Aorta (tissue), 5 donors: ENCODE measurements at regions not wholly inside any gene's neighbourhood (a gene's known extent, or its start where the extent isn't known, plus 50 kb on each side); places are given as distances from the start of the nearest gene placed in this dataset.
"Not testable (repeated sequence)": the region's sequence is repeated elsewhere in the genome, so short reads cannot be mapped to it uniquely, and the experiment has no call there.

Source experiments
- ATAC-seq: fragments of 200-7000 bp; cut with Tn5 transposase; one replicate; pipeline ENCODE4 v1.9.1; 2022; ENCODE audit warnings: moderate library complexity; ENCODE audit not compliant: low FRiP score
- DNase-seq, 2 donors: peaks; one replicate each; pipeline ENCODE4 v3.0.0-alpha.2; 2020
- H3K27ac ChIP-seq, 2 donors: one replicate each; pipeline ENCODE4 v1.5.1; 2013; ENCODE audit warnings: low read length in 2 of 2, mild to moderate bottlenecking in 2 of 2, moderate library complexity in 2 of 2, control low read depth in 1 of 2, inconsistent platforms in 1 of 2, low read depth in 1 of 2
- H3K27me3 ChIP-seq, 2 donors: one replicate each; pipeline ENCODE4 v1.6.1; 2013; ENCODE audit warnings: control low read depth in 1 of 2, low read length in 1 of 2, mild to moderate bottlenecking in 1 of 2, moderate library complexity in 1 of 2; ENCODE audit not compliant: insufficient read depth in 2 of 2, control insufficient read depth in 1 of 2
- H3K36me3 ChIP-seq, 2 donors: one replicate each; pipeline ENCODE4 v1.6.1; 2013; ENCODE audit warnings: control low read depth in 1 of 2, low read length in 1 of 2, mild to moderate bottlenecking in 1 of 2; ENCODE audit not compliant: insufficient read depth in 2 of 2, control insufficient read depth in 1 of 2
- H3K4me1 ChIP-seq, 2 donors: one replicate each; pipeline ENCODE4 v1.6.1; 2013; ENCODE audit warnings: low read length in 2 of 2, control low read depth in 1 of 2, mild to moderate bottlenecking in 1 of 2, moderate library complexity in 1 of 2; ENCODE audit not compliant: insufficient read depth in 2 of 2, control insufficient read depth in 1 of 2
- H3K4me3 ChIP-seq, 2 donors: one replicate each; pipeline ENCODE4 v1.5.1; 2013; ENCODE audit warnings: low read length in 2 of 2, control low read depth in 1 of 2, mild to moderate bottlenecking in 1 of 2
- H3K9me3 ChIP-seq: one replicate; pipeline ENCODE4 v1.6.1; 2013; ENCODE audit warnings: mild to moderate bottlenecking, low read length; ENCODE audit not compliant: control insufficient read depth
- WGBS, 2 donors: extraction: QIAGEN DNeasy Blood & Tissue Kit; methylation state at CpG; one replicate each; pipeline ENCODE4 v1.1.7; 2013; 5-methylcytosine and 5-hydroxymethylcytosine counted together
- intact Hi-C, 2 donors: fragments of 100-400 bp; cut with DNase I; formaldehyde crosslinking; loops; one replicate each; pipeline versions ENCODE4 v1.14.2 to v1.15.0; 2022
- donor health status: healthy with polysubstance abuse.
- donor health status: Bipolar disorder and iron deficiency.
- donor health status: DM: no; HTN: no; CAD: no.
- donor health status: DM: no; HTN: no; CAD: no.
- donor health status: DM: yes; HTN: yes; CAD: no.

DNA sequence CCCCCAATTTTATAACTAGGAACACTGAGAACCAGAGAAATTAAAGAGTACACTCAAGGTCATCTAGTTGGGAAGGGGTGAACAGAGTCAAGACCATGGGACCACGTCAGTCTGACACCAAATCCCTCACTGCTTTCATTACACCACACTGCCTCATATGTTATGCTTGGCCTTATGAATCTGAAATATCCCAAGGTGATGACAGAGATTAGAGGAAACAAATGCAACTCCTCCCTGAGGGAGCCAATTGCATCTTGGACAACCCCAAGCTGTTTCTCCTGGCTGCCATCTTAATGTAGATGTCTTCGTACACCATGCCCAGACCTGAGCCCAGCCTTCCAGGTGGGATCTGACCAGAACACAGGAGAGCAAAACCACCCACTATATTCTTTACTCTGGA is 60.6 kb upstream of the ABCA1 start:
- WGBS, 2 donors, result 38 to 39% methylated on average over 2 of the region's 2 CpGs
- H3K4me3 ChIP-seq, result no peak overlapping the region
- ATAC-seq (no peak), DNase-seq (no peak)
- no peaks in the 10 kb centered on the region for H3K9me3 ChIP-seq
- intact Hi-C loops, result loop anchor here (2.0 to 10.0 kb wide), 2 partner anchors 18 to 166 kb away; no protein-coding TSS in a partner anchor
- no peaks in the 10 kb centered on the region for H3K27me3 ChIP-seq
- H3K27ac ChIP-seq, result no peak overlapping the region
- no peaks in the 10 kb centered on the region for H3K36me3 ChIP-seq
- H3K4me1 ChIP-seq, result peaks cover 0 to 10% of the 10 kb centered on the region in 2 donors

DNA sequence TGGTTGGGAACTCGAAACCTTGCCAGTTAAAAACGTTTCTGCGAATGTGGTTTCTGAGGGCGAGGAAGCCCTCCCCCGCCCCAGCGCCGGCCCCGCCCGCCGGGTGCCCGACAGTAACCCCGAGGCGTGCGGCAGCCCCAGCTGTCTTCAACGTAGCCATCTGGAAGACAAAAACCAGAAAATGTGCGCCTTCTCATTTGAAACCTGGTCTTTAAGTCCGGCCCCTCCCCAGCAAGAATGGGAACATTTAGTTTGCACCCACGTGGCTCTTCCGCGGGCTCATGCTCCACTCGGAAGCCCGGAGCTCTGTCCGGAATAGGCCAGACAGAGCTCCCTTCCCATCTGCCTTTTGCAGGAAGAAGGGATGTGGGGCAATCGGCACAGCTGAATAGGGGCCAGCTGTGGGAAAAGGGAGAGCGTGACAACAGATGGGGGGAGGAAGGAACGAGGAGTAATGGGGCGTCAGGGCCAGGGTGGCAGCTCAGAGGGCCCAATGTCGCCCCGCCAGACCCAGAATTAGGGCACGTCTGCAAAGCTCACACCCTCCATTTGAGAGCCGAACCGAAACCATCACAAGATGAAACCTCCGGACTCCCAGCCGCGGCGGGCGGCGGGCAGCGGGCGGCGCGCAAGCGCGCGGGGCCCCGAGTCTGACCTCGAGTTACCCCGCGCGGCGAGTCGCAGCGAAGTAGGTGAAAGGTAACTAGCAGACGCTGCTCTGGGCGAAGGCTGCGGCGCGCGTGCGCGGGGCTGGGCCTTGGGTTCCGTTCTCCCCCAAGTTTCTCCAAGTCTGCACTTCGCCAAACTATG is 63.4 kb upstream of the ABCA1 start:
- whole genome bisulfite sequencing, 2 donors, result 0% methylated on average over 59 to 63 of the region's 63 CpGs
- no peaks in the 10 kb centered on the region for H3K27me3 ChIP-seq
- peak; percentile 95 for ATAC-seq
- peaks cover 0 to 10% of the 10 kb centered on the region in 2 donors for H3K4me1 ChIP-seq
- peak overlapping the region; percentile 83 to 87 for H3K27ac ChIP-seq
- H3K9me3 ChIP-seq, result no peaks in the 10 kb centered on the region
- peak overlapping the region; percentile 44 to 88 for H3K4me3 ChIP-seq
- intact Hi-C loops, result loop anchor here in 1 of 2 donors (5.0 kb wide), 2 partner anchors 64 to 134 kb away; partner anchors contain the start of gene ABCA1
- H3K36me3 ChIP-seq, result no peaks in the 10 kb centered on the region
- peak; percentile 95 to 96 for DNase-seq

DNA sequence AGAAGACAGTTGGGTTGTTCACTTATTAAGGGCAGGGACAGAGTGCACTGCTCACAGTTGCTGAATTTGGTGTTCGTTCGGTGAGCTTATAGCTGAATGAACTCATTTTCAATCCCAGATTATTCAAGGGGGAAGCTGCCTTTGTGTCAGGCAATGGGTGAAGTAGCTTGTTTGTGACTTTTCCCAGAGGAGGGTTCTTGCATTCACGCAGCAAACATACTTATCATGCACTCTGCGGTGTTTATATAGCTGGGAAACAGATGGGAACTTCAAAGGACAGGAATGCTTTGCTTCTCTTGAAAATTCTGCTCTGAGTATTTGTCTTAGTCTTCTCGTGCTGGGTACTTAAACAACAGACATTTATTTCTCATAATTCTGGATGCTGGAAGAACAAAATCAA is 64.7 kb upstream of the ABCA1 start:
- ATAC-seq, result no peak
- peak overlapping the region in 1 of 2 donors; percentile 87 for H3K27ac ChIP-seq
- 58 to 61% methylated on average over 5 of the region's 5 CpGs for WGBS, 2 donors
- no peaks in the 10 kb centered on the region for H3K36me3 ChIP-seq
- peaks cover 0 to 10% of the 10 kb centered on the region in 2 donors for H3K4me1 ChIP-seq
- intact Hi-C loops, result loop anchor here in 1 of 2 donors (5.0 kb wide), 2 partner anchors 65 to 135 kb away; partner anchors contain the start of gene ABCA1
- no peaks in the 10 kb centered on the region for H3K27me3 ChIP-seq
- H3K9me3 ChIP-seq, result no peaks in the 10 kb centered on the region
- no peak overlapping the region for H3K4me3 ChIP-seq
- DNase-seq, result no peak

DNA sequence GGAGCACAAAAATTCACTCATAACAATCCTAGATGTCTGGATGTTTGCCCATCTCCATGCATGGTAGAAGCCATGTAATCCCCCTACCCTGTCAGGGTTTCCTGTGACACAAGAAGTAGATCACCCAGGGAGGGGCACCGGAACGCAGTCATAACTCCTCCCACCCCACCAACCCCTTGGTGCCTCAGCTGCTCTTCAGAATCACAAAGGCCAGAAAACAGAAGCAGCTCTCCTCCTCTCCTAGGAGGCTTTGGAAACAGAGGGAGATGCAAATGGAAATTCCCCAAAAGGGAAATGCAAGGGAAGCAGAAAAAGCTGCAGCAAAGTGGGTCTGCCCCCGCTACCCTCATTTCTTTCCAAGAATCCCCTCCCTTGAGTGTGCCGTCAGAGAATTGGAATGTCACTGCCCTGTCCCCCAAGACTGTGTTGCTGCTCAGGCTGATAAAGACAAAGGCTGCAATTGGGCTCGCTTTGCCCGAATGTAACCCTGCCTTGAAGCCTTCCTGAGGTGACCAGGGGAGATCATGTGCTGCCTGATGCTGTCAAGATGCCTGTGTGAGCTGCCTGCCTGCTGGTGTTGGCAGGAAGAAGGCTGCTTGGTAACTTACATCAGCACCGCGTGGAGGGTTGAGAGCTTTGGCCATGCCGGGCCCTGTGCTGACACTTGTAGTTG is 65.5 kb upstream of the ABCA1 start:
- DNase-seq, result peak; percentile 80 to 86
- WGBS, 2 donors, result 2 to 4% methylated on average over 9 of the region's 9 CpGs

DNA sequence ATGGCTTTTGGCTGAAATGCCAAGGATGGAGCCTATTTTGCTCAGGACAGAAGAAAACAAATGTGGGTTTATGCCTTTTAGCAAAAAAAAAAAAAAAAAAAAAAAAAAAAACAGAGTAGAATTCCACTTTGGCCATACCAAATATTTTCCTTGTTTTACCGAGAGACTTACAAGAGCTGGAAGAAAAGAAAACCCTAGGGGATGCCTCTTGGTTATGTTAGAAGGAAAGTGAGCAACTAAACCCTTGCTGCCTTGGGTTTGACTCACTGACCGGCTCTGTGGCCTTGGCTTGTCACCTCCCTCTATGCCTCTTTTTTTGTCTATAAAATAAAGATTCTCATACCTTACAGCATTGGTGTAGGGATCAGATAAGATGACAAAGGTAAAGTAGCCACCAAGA is 69.6 kb upstream of the ABCA1 start:
- Histone ChIP-seq H3K9me3 (no peaks in the 10 kb centered on the region), H3K36me3 (no peaks in the 10 kb centered on the region), H3K4me3 (no peak overlapping the region), H3K4me1 (peaks cover 0 to 3% of the 10 kb centered on the region in 2 donors), H3K27me3 (no peaks in the 10 kb centered on the region), H3K27ac (no peak overlapping the region)
- ATAC-seq (no peak), DNase-seq (no peak)
- intact Hi-C loops, result no loop called here
- WGBS, 2 donors, result 13 to 28% methylated on average over 2 of the region's 2 CpGs

More for the DNA sequence above, 65.5 kb upstream of the ABCA1 start:
- Histone ChIP-seq H3K9me3 (no peaks in the 10 kb centered on the region), H3K27me3 (no peaks in the 10 kb centered on the region), H3K36me3 (no peaks in the 10 kb centered on the region), H3K4me1 (peaks cover 0 to 10% of the 10 kb centered on the region in 2 donors), H3K27ac (peak overlapping the region in 1 of 2 donors; percentile 20), H3K4me3 (no peak overlapping the region)
- peak; percentile 71 for ATAC-seq
- intact Hi-C loops, result loop anchor here in 1 of 2 donors (5.0 kb wide), 2 partner anchors 66 to 136 kb away; partner anchors contain the start of gene ABCA1

DNA sequence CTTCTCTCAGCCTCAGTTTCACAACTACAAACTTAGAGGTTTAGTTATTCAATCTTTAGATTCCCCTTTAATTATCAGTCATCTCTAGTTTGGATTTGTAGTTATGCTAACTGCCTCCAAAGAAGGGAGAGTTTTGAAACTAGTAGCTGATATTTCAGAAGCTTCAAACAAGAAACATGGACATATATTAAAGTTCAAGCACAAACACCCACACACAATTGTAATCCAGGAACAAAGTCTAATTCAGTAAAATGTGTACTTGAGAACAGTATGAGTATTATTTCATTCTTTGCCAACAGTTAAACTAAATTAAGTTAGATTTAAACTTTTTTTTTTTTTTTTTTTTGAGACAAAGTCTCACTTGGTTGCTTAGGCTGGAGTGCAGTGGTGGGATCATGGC is 71.2 kb upstream of the ABCA1 start:
- intact Hi-C loops, result no loop called here
- H3K27ac ChIP-seq, result no peak overlapping the region

DNA sequence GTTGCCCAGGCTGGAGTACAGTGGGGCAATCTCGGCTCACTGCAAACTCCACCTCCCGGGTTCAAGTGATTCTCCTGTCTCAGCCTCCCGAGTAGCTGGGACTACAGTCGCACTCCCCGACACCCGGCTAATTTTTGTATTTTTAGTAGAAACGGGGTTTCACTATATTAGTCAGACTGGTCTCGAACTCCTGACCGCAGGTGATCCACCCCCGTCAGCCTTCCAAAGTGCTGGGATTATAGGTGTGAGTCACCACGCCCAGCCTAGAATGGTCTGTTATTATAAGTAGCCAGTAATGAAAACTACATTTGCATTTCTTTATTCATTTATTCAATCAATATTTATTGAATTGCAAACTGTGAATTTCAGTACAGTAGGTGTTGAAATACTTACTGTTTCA is 72.6 kb upstream of the ABCA1 start:
- H3K4me3 ChIP-seq, H3K4me1 ChIP-seq, H3K27me3 ChIP-seq, ATAC-seq, H3K36me3 ChIP-seq, DNase-seq, intact Hi-C loops, H3K9me3 ChIP-seq, H3K27ac ChIP-seq: not testable (repeated sequence)
- 88 to 96% methylated on average over 11 of the region's 11 CpGs for WGBS, 2 donors

More for the DNA sequence above, 71.2 kb upstream of the ABCA1 start:
- DNase-seq (no peak), ATAC-seq (no peak)
- Histone ChIP-seq H3K4me1 (no peaks in the 10 kb centered on the region), H3K36me3 (no peaks in the 10 kb centered on the region), H3K4me3 (no peak overlapping the region), H3K9me3 (no peaks in the 10 kb centered on the region), H3K27me3 (no peaks in the 10 kb centered on the region)

DNA sequence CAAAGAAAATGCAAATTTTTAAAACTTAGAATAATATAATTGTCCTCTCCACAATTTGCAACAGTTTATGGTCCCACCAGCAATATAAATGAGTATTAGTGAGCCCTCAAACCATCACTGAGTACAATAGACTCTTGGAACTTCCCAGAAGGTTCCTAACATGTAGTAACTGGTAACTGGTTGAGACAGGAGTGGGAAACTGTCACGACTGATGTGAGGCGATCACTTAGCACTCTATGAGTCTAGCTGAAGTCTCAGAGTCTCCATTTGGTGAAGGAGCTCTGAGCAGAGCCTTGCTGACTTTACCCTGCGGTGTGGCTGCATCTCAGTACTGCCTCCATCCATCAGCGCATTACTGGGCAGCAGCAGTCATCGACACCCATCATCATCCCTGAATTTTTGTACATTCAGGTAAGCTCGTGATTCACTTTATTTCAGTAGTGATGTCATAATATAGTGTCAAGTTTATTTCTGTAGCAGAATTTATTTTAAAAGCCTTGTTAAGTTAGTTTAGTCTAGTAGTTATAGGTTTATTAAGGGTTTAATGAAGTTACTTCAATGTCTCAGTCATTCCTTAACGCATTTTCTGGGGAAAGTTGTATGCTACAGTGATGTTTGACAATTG is 76.6 kb upstream of the ABCA1 start:
- H3K9me3 ChIP-seq, result no peaks in the 10 kb centered on the region
- H3K27ac ChIP-seq, result no peak overlapping the region
- 77 to 82% methylated on average over 7 of the region's 7 CpGs for WGBS, 2 donors
- H3K27me3 ChIP-seq, result no peaks in the 10 kb centered on the region
- DNase-seq (no peak), ATAC-seq (no peak)
- H3K36me3 ChIP-seq, result no peaks in the 10 kb centered on the region
- intact Hi-C loops, result no loop called here
- H3K4me3 ChIP-seq, result no peak overlapping the region
- H3K4me1 ChIP-seq, result no peaks in the 10 kb centered on the region
